Upper lobe of left lung (tissue), 6 donors: ENCODE measurements at regions not wholly inside any gene's neighbourhood (a gene's known extent, or its start where the extent isn't known, plus 50 kb on each side); places are given as distances from the start of the nearest gene placed in this dataset.

Experiments
- ATAC-seq, 2 donors: fragments of 200-7000 bp; cut with Tn5 transposase; one replicate each; pipeline ENCODE4 v1.9.1; 2022; ENCODE audit warnings: mild to moderate bottlenecking in 2 of 2, moderate library complexity in 2 of 2; ENCODE audit not compliant: low FRiP score in 2 of 2
- DNase-seq, 2 donors: peaks; one replicate each; pipeline ENCODE4 v3.0.0-alpha.2; 2019 to 2020
- H3K27ac ChIP-seq, 4 donors: fragments of 200-600 bp; sonication (generic); one replicate each; pipeline ENCODE4 v1.5.1; 2016 to 2019
- H3K27me3 ChIP-seq, 4 donors: fragments of 200-600 bp; sonication (generic); one replicate each; pipeline ENCODE4 v1.5.1; 2017 to 2019
- H3K36me3 ChIP-seq, 4 donors: fragments of 200-600 bp; sonication (generic); one replicate each; pipeline ENCODE4 v1.5.1; 2016 to 2019
- H3K4me1 ChIP-seq, 4 donors: fragments of 200-600 bp; sonication (generic); one replicate each; pipeline ENCODE4 v1.5.1; 2018 to 2019
- H3K4me3 ChIP-seq, 4 donors: fragments of 200-600 bp; sonication (generic); one replicate each; pipeline ENCODE4 v1.5.1; 2017 to 2019; ENCODE audit warnings: mild to moderate bottlenecking in 2 of 4, moderate library complexity in 1 of 4
- H3K9me3 ChIP-seq, 4 donors: fragments of 200-600 bp; sonication (generic); one replicate each; pipeline ENCODE4 v1.5.1; 2018 to 2019
- CTCF ChIP-seq, 6 experiments: fragments of 450-650 bp in 4 of 6; fragments of 200-600 bp in 2 of 6; sonication (generic) in 2 of 6; IDR thresholded peaks; one replicate each; pipeline ENCODE4 v1.5.1; 2016 to 2019; ENCODE audit warnings: antibody characterized with exemption in 6 of 6
- EP300 ChIP-seq, 4 donors: sonication (generic); formaldehyde crosslinking; IDR thresholded peaks; one replicate each; pipeline ENCODE4 v1.5.1; 2017; ENCODE audit warnings: antibody characterized with exemption in 4 of 4, control low read depth in 2 of 4
- POLR2A ChIP-seq, 4 donors: fragments of 450-650 bp; IDR thresholded peaks; one replicate each; pipeline ENCODE4 v1.5.1; 2016 to 2017; ENCODE audit warnings: antibody characterized with exemption in 4 of 4, mild to moderate bottlenecking in 2 of 4
- POLR2AphosphoS5 ChIP-seq, 2 donors: sonication (generic); formaldehyde crosslinking; IDR thresholded peaks; one replicate each; pipeline ENCODE4 v1.5.1; 2017; ENCODE audit warnings: antibody characterized with exemption in 2 of 2
- WGBS, 2 donors: methylation state at CpG; one replicate each; pipeline ENCODE4 v1.1.5; 2017 to 2018; 5-methylcytosine and 5-hydroxymethylcytosine counted together
- donor health status: DM: no; HTN: no; CAD: no; lungs with moderate emphysema.
- donor health status: DM: no; HTN: yes; CAD: no; lungs with severe emphysema.

- WGBS, 2 donors: 76 to 88% methylated on average over 5 of the region's 5 CpGs
Observed at GRCh38 chr2:185895828-185896693, 157.5 kb downstream of the FSIP2 start.

GRCh38 chr2:185899366-185899765 is 160.8 kb downstream of the FSIP2 start:
- ATAC-seq (no peak), DNase-seq (no peak)
- Histone ChIP-seq H3K27ac (no peak overlapping the region), H3K4me3 (no peak overlapping the region), H3K36me3 (no peaks in the 10 kb centered on the region), H3K27me3 (no peaks in the 10 kb centered on the region), H3K9me3 (no peaks in the 10 kb centered on the region), H3K4me1 (no peaks in the 10 kb centered on the region)
- TF ChIP-seq EP300 (IDR thresholded peaks at IDR 0.05): no peak
- no peak for TF ChIP-seq CTCF (IDR thresholded peaks at IDR 0.05)
- TF ChIP-seq POLR2A (IDR thresholded peaks at IDR 0.05): no peak
- TF ChIP-seq POLR2AphosphoS5 (IDR thresholded peaks at IDR 0.05): no peak
- 89 to 93% methylated on average over 1 of the region's 1 CpG for WGBS, 2 donors

More at GRCh38 chr2:185895828-185896693, 157.5 kb downstream of the FSIP2 start:
- H3K4me3 ChIP-seq: no peak overlapping the region
- H3K36me3 ChIP-seq: no peaks in the 10 kb centered on the region
- no peaks in the 10 kb centered on the region for H3K9me3 ChIP-seq
- no peak overlapping the region for H3K27ac ChIP-seq
- TF ChIP-seq POLR2AphosphoS5 (IDR thresholded peaks at IDR 0.05): no peak
- no peak for TF ChIP-seq EP300 (IDR thresholded peaks at IDR 0.05)
- no peak for TF ChIP-seq POLR2A (IDR thresholded peaks at IDR 0.05)
- ATAC-seq (no peak), DNase-seq (no peak)
- H3K4me1 ChIP-seq: no peaks in the 10 kb centered on the region
- H3K27me3 ChIP-seq: no peaks in the 10 kb centered on the region

GRCh38 chr2:185919155-185919554 is 180.6 kb downstream of the FSIP2 start:
- no peak for ATAC-seq
- Histone ChIP-seq H3K27ac (no peak overlapping the region), H3K36me3 (no peaks in the 10 kb centered on the region), H3K9me3 (no peaks in the 10 kb centered on the region), H3K27me3 (no peaks in the 10 kb centered on the region), H3K4me1 (no peaks in the 10 kb centered on the region), H3K4me3 (no peak overlapping the region)
- 88 to 89% methylated on average over 1 of the region's 1 CpG for WGBS, 2 donors
- TF ChIP-seq POLR2AphosphoS5 (IDR thresholded peaks at IDR 0.05): no peak
- TF ChIP-seq CTCF (IDR thresholded peaks at IDR 0.05): no peak
- TF ChIP-seq EP300 (IDR thresholded peaks at IDR 0.05): no peak
- no peak for TF ChIP-seq POLR2A (IDR thresholded peaks at IDR 0.05)
- no peak for DNase-seq

- H3K9me3 ChIP-seq: no peaks in the 10 kb centered on the region
- H3K27ac ChIP-seq: no peak overlapping the region
- no peaks in the 10 kb centered on the region for H3K27me3 ChIP-seq
- no peaks in the 10 kb centered on the region for H3K36me3 ChIP-seq
- no peak overlapping the region for H3K4me3 ChIP-seq
- DNase-seq (no peak), ATAC-seq (no peak)
- no peak for TF ChIP-seq EP300 (IDR thresholded peaks at IDR 0.05)
- no peak for TF ChIP-seq POLR2AphosphoS5 (IDR thresholded peaks at IDR 0.05)
- no peak for TF ChIP-seq POLR2A (IDR thresholded peaks at IDR 0.05)
- TF ChIP-seq CTCF (IDR thresholded peaks at IDR 0.05): no peak
- H3K4me1 ChIP-seq: no peaks in the 10 kb centered on the region
- 79 to 91% methylated on average over 3 of the region's 3 CpGs for WGBS, 2 donors
Observed at GRCh38 chr2:185921048-185921756, 182.6 kb downstream of the FSIP2 start.

GRCh38 chr2:185934232-185934631 is 195.6 kb downstream of the FSIP2 start:
- TF ChIP-seq EP300 (IDR thresholded peaks at IDR 0.05): no peak
- no peak for TF ChIP-seq POLR2A (IDR thresholded peaks at IDR 0.05)
- TF ChIP-seq CTCF (IDR thresholded peaks at IDR 0.05): no peak
- TF ChIP-seq POLR2AphosphoS5 (IDR thresholded peaks at IDR 0.05): no peak
- no peak overlapping the region for H3K27ac ChIP-seq
- H3K4me3 ChIP-seq: no peak overlapping the region
- no peaks in the 10 kb centered on the region for H3K36me3 ChIP-seq
- 71 to 77% methylated on average over 2 of the region's 2 CpGs for WGBS, 2 donors
- DNase-seq (no peak), ATAC-seq (no peak)
- no peaks in the 10 kb centered on the region for H3K4me1 ChIP-seq
- no peaks in the 10 kb centered on the region for H3K9me3 ChIP-seq
- H3K27me3 ChIP-seq: no peaks in the 10 kb centered on the region
